Caki2 (cell line): ENCODE measurements at regions not wholly inside any gene's neighbourhood (a gene's known extent, or its start where the extent isn't known, plus 50 kb on each side); places are given as distances from the start of the nearest gene placed in this dataset.

Experiments
- DNase-seq: peaks from one replicate; pipeline ENCODE4 v3.0.0-alpha.2; 2015; ENCODE audit warnings: low read depth
- in situ Hi-C: cut with HindIII; loops from 2 replicates; pipeline ENCODE4 v1.10.0; 2016; ENCODE audit warnings: low sequenced_read_pairs, low pct_unique_long_range_greater_than_20kb, mixed read lengths

- DNase-seq, result no peak
- in situ Hi-C loops, result no loop called here
These were observed 383.7 kb downstream of the ETNK1 start for GRCh38 chr12:23008623-23009022.

GRCh38 chr12:23014749-23015148 is 389.8 kb downstream of the ETNK1 start:
- no peak for DNase-seq
- in situ Hi-C loops, result no loop called here

GRCh38 chr12:23025372-23026016 is 400.5 kb downstream of the ETNK1 start:
- in situ Hi-C loops, result no loop called here
- DNase-seq, result no peak

- in situ Hi-C loops, result no loop called here
- no peak for DNase-seq
These were observed 403.3 kb downstream of the ETNK1 start for GRCh38 chr12:23028158-23028802.

- no peak for DNase-seq
- in situ Hi-C loops, result no loop called here
These were observed 404.2 kb downstream of the ETNK1 start for GRCh38 chr12:23029185-23029584.

- DNase-seq, result no peak
- in situ Hi-C loops, result no loop called here
These were observed 414.9 kb downstream of the ETNK1 start for GRCh38 chr12:23039834-23040233.

GRCh38 chr12:23041774-23042173 is 416.8 kb downstream of the ETNK1 start:
- in situ Hi-C loops, result no loop called here
- no peak for DNase-seq

- in situ Hi-C loops, result no loop called here
- no peak for DNase-seq
These were observed 418.7 kb downstream of the ETNK1 start for GRCh38 chr12:23043646-23044045.

GRCh38 chr12:23049180-23049579 is 424.2 kb downstream of the ETNK1 start:
- in situ Hi-C loops, result no loop called here
- peak; percentile 58 for DNase-seq

- DNase-seq, result peak; percentile 19
These were observed 430.0 kb downstream of the ETNK1 start for GRCh38 chr12:23055004-23055403.

GRCh38 chr12:23057571-23057970 is 432.6 kb downstream of the ETNK1 start:
- DNase-seq, result no peak
- in situ Hi-C loops, result no loop called here

More at GRCh38 chr12:23055004-23055403, 430.0 kb downstream of the ETNK1 start:
- in situ Hi-C loops, result no loop called here

GRCh38 chr12:23060161-23060560 is 435.2 kb downstream of the ETNK1 start:
- in situ Hi-C loops, result no loop called here

GRCh38 chr12:23063206-23063605 is 438.2 kb downstream of the ETNK1 start:
- DNase-seq, result no peak
- in situ Hi-C loops, result no loop called here

More at GRCh38 chr12:23060161-23060560, 435.2 kb downstream of the ETNK1 start:
- DNase-seq, result no peak

GRCh38 chr12:23066095-23066494 is 441.1 kb downstream of the ETNK1 start:
- no peak for DNase-seq

GRCh38 chr12:23083267-23083666 is 458.3 kb downstream of the ETNK1 start:
- peak; percentile 65 for DNase-seq
- in situ Hi-C loops, result no loop called here

More at GRCh38 chr12:23066095-23066494, 441.1 kb downstream of the ETNK1 start:
- in situ Hi-C loops, result no loop called here

- DNase-seq, result peak; percentile 79
- in situ Hi-C loops, result no loop called here
These were observed 459.4 kb downstream of the ETNK1 start for GRCh38 chr12:23084236-23084995.

- no peak for DNase-seq
- in situ Hi-C loops, result no loop called here
These were observed 463.6 kb downstream of the ETNK1 start for GRCh38 chr12:23088594-23088993.

GRCh38 chr12:23093488-23093887 is 468.5 kb downstream of the ETNK1 start:
- in situ Hi-C loops, result no loop called here

GRCh38 chr12:23096321-23096720 is 471.4 kb downstream of the ETNK1 start:
- DNase-seq, result no peak
- in situ Hi-C loops, result no loop called here

More at GRCh38 chr12:23093488-23093887, 468.5 kb downstream of the ETNK1 start:
- DNase-seq, result no peak
